ENCODE measurements at regions not wholly inside any gene's neighbourhood (a gene's known extent, or its start where the extent isn't known, plus 50 kb on each side); places are given as distances from the start of the nearest gene placed in this dataset.

DNA sequence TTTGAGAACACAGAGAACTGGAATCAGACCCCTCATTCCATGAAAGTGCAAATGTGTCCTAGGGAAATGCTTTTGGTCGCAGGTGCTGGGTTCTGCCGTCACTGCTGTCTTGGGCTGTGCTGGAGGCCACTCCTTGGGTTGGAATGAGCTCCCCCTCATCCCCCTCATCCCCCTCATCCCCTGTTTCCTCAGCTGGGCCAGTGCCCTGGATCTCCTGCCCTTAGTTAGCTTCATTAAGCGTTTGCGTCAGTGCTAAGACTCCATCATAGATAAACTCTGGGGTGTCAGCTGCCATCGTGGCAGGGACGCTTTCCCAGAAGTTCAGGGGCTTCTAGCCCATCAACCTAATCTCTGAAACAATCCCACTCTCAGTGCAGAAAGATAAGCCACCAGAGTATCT lies 97.1 kb upstream of the ZNF516 start:
- TF ChIP-seq, protein P1, sequence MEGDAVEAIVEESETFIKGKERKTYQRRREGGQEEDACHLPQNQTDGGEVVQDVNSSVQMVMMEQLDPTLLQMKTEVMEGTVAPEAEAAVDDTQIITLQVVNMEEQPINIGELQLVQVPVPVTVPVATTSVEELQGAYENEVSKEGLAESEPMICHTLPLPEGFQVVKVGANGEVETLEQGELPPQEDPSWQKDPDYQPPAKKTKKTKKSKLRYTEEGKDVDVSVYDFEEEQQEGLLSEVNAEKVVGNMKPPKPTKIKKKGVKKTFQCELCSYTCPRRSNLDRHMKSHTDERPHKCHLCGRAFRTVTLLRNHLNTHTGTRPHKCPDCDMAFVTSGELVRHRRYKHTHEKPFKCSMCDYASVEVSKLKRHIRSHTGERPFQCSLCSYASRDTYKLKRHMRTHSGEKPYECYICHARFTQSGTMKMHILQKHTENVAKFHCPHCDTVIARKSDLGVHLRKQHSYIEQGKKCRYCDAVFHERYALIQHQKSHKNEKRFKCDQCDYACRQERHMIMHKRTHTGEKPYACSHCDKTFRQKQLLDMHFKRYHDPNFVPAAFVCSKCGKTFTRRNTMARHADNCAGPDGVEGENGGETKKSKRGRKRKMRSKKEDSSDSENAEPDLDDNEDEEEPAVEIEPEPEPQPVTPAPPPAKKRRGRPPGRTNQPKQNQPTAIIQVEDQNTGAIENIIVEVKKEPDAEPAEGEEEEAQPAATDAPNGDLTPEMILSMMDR (conservative IDR thresholded peaks at IDR 0.05; ENCODE audit: low read length), result no peak
- no peak for TF ChIP-seq EZH2phosphoT487 (IDR thresholded peaks at IDR 0.05; ENCODE audit: borderline replicate concordance, low read depth, low read length)

Data from OCI-LY7 (cell line).